SJCRH30 (cell line): ENCODE measurements at regions not wholly inside any gene's neighbourhood (a gene's known extent, or its start where the extent isn't known, plus 50 kb on each side); places are given as distances from the start of the nearest gene placed in this dataset.

Experiments
- DNase-seq, 2 experiments: peaks; one replicate each; pipeline ENCODE4 v3.0.0-alpha.2; 2015 to 2020
- H3K27ac ChIP-seq: fragments of 250-450 bp; sonication (Bioruptor Pico); 2 replicates; pipeline ENCODE4 v1.5.1; 2020; ENCODE audit warnings: mild to moderate bottlenecking, moderate library complexity
- H3K27me3 ChIP-seq: fragments of 250-450 bp; sonication (Bioruptor Pico); 2 replicates; pipeline ENCODE4 v1.5.1; 2020; ENCODE audit warnings: mild to moderate bottlenecking, moderate library complexity
- H3K36me3 ChIP-seq: fragments of 250-450 bp; sonication (Bioruptor Pico); 2 replicates; pipeline ENCODE4 v1.5.1; 2020; ENCODE audit warnings: mild to moderate bottlenecking, moderate library complexity
- H3K4me1 ChIP-seq: fragments of 250-450 bp; sonication (Bioruptor Pico); 2 replicates; pipeline ENCODE4 v1.5.1; 2020; ENCODE audit warnings: mild to moderate bottlenecking, moderate library complexity
- H3K4me3 ChIP-seq: fragments of 250-450 bp; sonication (Bioruptor Pico); 2 replicates; pipeline ENCODE4 v1.5.1; 2020; ENCODE audit warnings: mild to moderate bottlenecking, moderate library complexity
- H3K9me3 ChIP-seq: fragments of 250-450 bp; sonication (Bioruptor Pico); replicated peaks from 2 replicates; pipeline ENCODE4 v1.5.1; 2020; ENCODE audit warnings: mild to moderate bottlenecking, moderate library complexity

- Histone ChIP-seq H3K9me3 (no peaks in the 10 kb centered on the region), H3K4me1 (peaks cover 55% of the 10 kb centered on the region), H3K4me3 (no peak overlapping the region), H3K36me3 (no peaks in the 10 kb centered on the region), H3K27ac (no peak overlapping the region), H3K27me3 (no peaks in the 10 kb centered on the region)
- DNase-seq: no peak
Observed at GRCh38 chr1:30819244-30819571, 61.6 kb upstream of the LAPTM5 start.

- no peaks in the 10 kb centered on the region for H3K9me3 ChIP-seq
- no peak for DNase-seq
- peaks cover 53% of the 10 kb centered on the region for H3K4me1 ChIP-seq
- H3K27ac ChIP-seq: no peak overlapping the region
- no peaks in the 10 kb centered on the region for H3K27me3 ChIP-seq
- H3K4me3 ChIP-seq: no peak overlapping the region
- no peaks in the 10 kb centered on the region for H3K36me3 ChIP-seq
Observed at GRCh38 chr1:30818568-30819243, 61.1 kb upstream of the LAPTM5 start.

GRCh38 chr1:30817548-30817947 is 60.0 kb upstream of the LAPTM5 start:
- H3K4me3 ChIP-seq: no peak overlapping the region
- no peak for DNase-seq
- H3K27ac ChIP-seq: no peak overlapping the region
- no peaks in the 10 kb centered on the region for H3K9me3 ChIP-seq
- H3K27me3 ChIP-seq: no peaks in the 10 kb centered on the region
- H3K36me3 ChIP-seq: no peaks in the 10 kb centered on the region
- H3K4me1 ChIP-seq: peaks cover 48% of the 10 kb centered on the region

- Histone ChIP-seq H3K27me3 (no peaks in the 10 kb centered on the region), H3K9me3 (no peaks in the 10 kb centered on the region), H3K4me3 (no peak overlapping the region), H3K27ac (peak overlapping the region; percentile 64), H3K36me3 (no peaks in the 10 kb centered on the region), H3K4me1 (peaks cover 53% of the 10 kb centered on the region)
- DNase-seq: no peak
Observed at GRCh38 chr1:30817077-30817438, 59.5 kb upstream of the LAPTM5 start.

GRCh38 chr1:30816211-30817076 is 58.9 kb upstream of the LAPTM5 start:
- H3K36me3 ChIP-seq: no peaks in the 10 kb centered on the region
- H3K9me3 ChIP-seq: no peaks in the 10 kb centered on the region
- H3K4me3 ChIP-seq: no peak overlapping the region
- DNase-seq: peak; percentile 97 to 98
- H3K27ac ChIP-seq: peak overlapping the region; percentile 64
- H3K4me1 ChIP-seq: peaks cover 59% of the 10 kb centered on the region
- H3K27me3 ChIP-seq: no peaks in the 10 kb centered on the region

GRCh38 chr1:30815556-30815955 is 58.0 kb upstream of the LAPTM5 start:
- Histone ChIP-seq H3K9me3 (no peaks in the 10 kb centered on the region), H3K4me3 (no peak overlapping the region), H3K36me3 (no peaks in the 10 kb centered on the region), H3K4me1 (peaks cover 67% of the 10 kb centered on the region), H3K27ac (peak overlapping the region; percentile 64; the same call in 1 of the 2 replicates), H3K27me3 (no peaks in the 10 kb centered on the region)
- DNase-seq: no peak

GRCh38 chr1:30814292-30814691 is 56.7 kb upstream of the LAPTM5 start:
- DNase-seq: no peak
- no peak overlapping the region for H3K4me3 ChIP-seq
- no peaks in the 10 kb centered on the region for H3K36me3 ChIP-seq
- H3K4me1 ChIP-seq: peaks cover 67% of the 10 kb centered on the region
- H3K27ac ChIP-seq: no peak overlapping the region
- H3K27me3 ChIP-seq: no peaks in the 10 kb centered on the region
- H3K9me3 ChIP-seq: no peaks in the 10 kb centered on the region

GRCh38 chr1:30812076-30812475 is 54.5 kb upstream of the LAPTM5 start:
- Histone ChIP-seq H3K27me3 (no peaks in the 10 kb centered on the region), H3K4me3 (no peak overlapping the region), H3K4me1 (peaks cover 78% of the 10 kb centered on the region), H3K36me3 (no peaks in the 10 kb centered on the region), H3K9me3 (no peaks in the 10 kb centered on the region), H3K27ac (peak overlapping the region; percentile 41)
- peak in 1 of 2 experiments; percentile 57 for DNase-seq

- Histone ChIP-seq H3K9me3 (no peaks in the 10 kb centered on the region), H3K27me3 (no peaks in the 10 kb centered on the region), H3K4me1 (peaks cover 80% of the 10 kb centered on the region), H3K36me3 (no peaks in the 10 kb centered on the region), H3K4me3 (no peak overlapping the region), H3K27ac (no peak overlapping the region)
- DNase-seq: no peak
Observed at GRCh38 chr1:30811187-30811586, 53.6 kb upstream of the LAPTM5 start.

GRCh38 chr1:30810416-30811080 is 53.0 kb upstream of the LAPTM5 start:
- no peak for DNase-seq
- H3K36me3 ChIP-seq: no peaks in the 10 kb centered on the region
- no peaks in the 10 kb centered on the region for H3K27me3 ChIP-seq
- H3K27ac ChIP-seq: peak overlapping the region; percentile 79
- no peak overlapping the region for H3K4me3 ChIP-seq
- H3K9me3 ChIP-seq: no peaks in the 10 kb centered on the region
- peaks cover 80% of the 10 kb centered on the region for H3K4me1 ChIP-seq

GRCh38 chr1:30809514-30810263 is 52.1 kb upstream of the LAPTM5 start:
- no peaks in the 10 kb centered on the region for H3K36me3 ChIP-seq
- H3K9me3 ChIP-seq: no peaks in the 10 kb centered on the region
- no peaks in the 10 kb centered on the region for H3K27me3 ChIP-seq
- H3K4me3 ChIP-seq: no peak overlapping the region
- peak overlapping the region; percentile 79 for H3K27ac ChIP-seq
- peak; percentile 92 to 96 for DNase-seq
- peaks cover 71% of the 10 kb centered on the region for H3K4me1 ChIP-seq

GRCh38 chr1:30808067-30808662 is 50.6 kb upstream of the LAPTM5 start:
- Histone ChIP-seq H3K27me3 (no peaks in the 10 kb centered on the region), H3K36me3 (no peaks in the 10 kb centered on the region), H3K27ac (peak overlapping the region; percentile 79), H3K4me1 (peaks cover 71% of the 10 kb centered on the region), H3K9me3 (no peaks in the 10 kb centered on the region), H3K4me3 (no peak overlapping the region)
- no peak for DNase-seq

GRCh38 chr1:30807318-30808066 is 49.9 kb upstream of the LAPTM5 start:
- H3K27me3 ChIP-seq: no peaks in the 10 kb centered on the region
- H3K4me3 ChIP-seq: peak overlapping the region; percentile 13
- H3K36me3 ChIP-seq: no peaks in the 10 kb centered on the region
- peaks cover 68% of the 10 kb centered on the region for H3K4me1 ChIP-seq
- DNase-seq: peak; percentile 95 to 96
- H3K27ac ChIP-seq: peak overlapping the region; percentile 54
- no peaks in the 10 kb centered on the region for H3K9me3 ChIP-seq
